ENCODE measurements at regions not wholly inside any gene's neighbourhood (a gene's known extent, or its start where the extent isn't known, plus 50 kb on each side); places are given as distances from the start of the nearest gene placed in this dataset.

GRCh38 chrX:42094218-42094617 lies 170.9 kb upstream of the CASK start:
- Mint-ChIP-seq H3K36me3 (no peaks in the 10 kb centered on the region), H3K27ac (peak overlapping the region in 2 of 3 donors; percentile 27 to 43), H3K27me3 (no peaks in the 10 kb centered on the region), H3K9me3 (no peaks in the 10 kb centered on the region), H3K4me1 (peaks cover 5 to 20% (median 14%) of the 10 kb centered on the region in 4 donors), H3K4me3 (peak overlapping the region in 3 of 4 donors; percentile 15 to 51 (median 42))
- DNase-seq (peak in 1 of 3 donors; percentile 18), ATAC-seq (ENCODE audit: low read depth in 2 of 2) (no peak)
- Histone ChIP-seq H3K4me3 (ENCODE audit: low read depth, low read length) (no peak overlapping the region), H3K36me3 (ENCODE audit: control insufficient read depth, insufficient read depth, low read length) (no peaks in the 10 kb centered on the region), H3K9me3 (ENCODE audit: control insufficient read depth in 2 of 2, low read length in 2 of 2) (no peaks in the 10 kb centered on the region), H3K27me3 (ENCODE audit: control insufficient read depth, insufficient read depth, low read length) (no peaks in the 10 kb centered on the region), H3K27ac (ENCODE audit: insufficient read depth, low read length, poor library complexity, severe bottlenecking) (no peak overlapping the region), H3K4me1 (ENCODE audit: control insufficient read depth, insufficient read depth, low read length, poor library complexity, severe bottlenecking) (peaks cover 4% of the 10 kb centered on the region)

- Histone ChIP-seq H3K27ac (ENCODE audit: insufficient read depth, low read length, poor library complexity, severe bottlenecking) (no peak overlapping the region), H3K36me3 (ENCODE audit: control insufficient read depth, insufficient read depth, low read length) (no peaks in the 10 kb centered on the region), H3K9me3 (ENCODE audit: control insufficient read depth in 2 of 2, low read length in 2 of 2) (no peaks in the 10 kb centered on the region), H3K27me3 (ENCODE audit: control insufficient read depth, insufficient read depth, low read length) (no peaks in the 10 kb centered on the region), H3K4me3 (ENCODE audit: low read depth, low read length) (peak overlapping the region; percentile 19), H3K4me1 (ENCODE audit: control insufficient read depth, insufficient read depth, low read length, poor library complexity, severe bottlenecking) (peaks cover 4% of the 10 kb centered on the region)
- H3K9me3 Mint-ChIP-seq, result no peaks in the 10 kb centered on the region
- peaks cover 5 to 20% (median 14%) of the 10 kb centered on the region in 4 donors for H3K4me1 Mint-ChIP-seq
- H3K27ac Mint-ChIP-seq, result peak overlapping the region in 1 of 3 donors; percentile 27
- H3K36me3 Mint-ChIP-seq, result no peaks in the 10 kb centered on the region
- ATAC-seq (ENCODE audit: low read depth in 2 of 2) (no peak), DNase-seq (peak in 1 of 3 donors; percentile 58)
- no peaks in the 10 kb centered on the region for H3K27me3 Mint-ChIP-seq
- H3K4me3 Mint-ChIP-seq, result peak overlapping the region in 3 of 4 donors; percentile 15 to 51 (median 42)
Measured at GRCh38 chrX:42093756-42094155, 170.4 kb upstream of the CASK start.

GRCh38 chrX:42090395-42090794 lies 167.0 kb upstream of the CASK start:
- H3K4me1 ChIP-seq (ENCODE audit: control insufficient read depth, insufficient read depth, low read length, poor library complexity, severe bottlenecking), result peaks cover 4% of the 10 kb centered on the region
- no peak for ATAC-seq (ENCODE audit: low read depth in 2 of 2)
- Mint-ChIP-seq H3K27ac (peak overlapping the region in 2 of 3 donors; percentile 4 to 10), H3K27me3 (no peaks in the 10 kb centered on the region), H3K4me1 (peaks cover 8 to 20% (median 14%) of the 10 kb centered on the region in 4 donors), H3K36me3 (no peaks in the 10 kb centered on the region), H3K9me3 (no peaks in the 10 kb centered on the region), H3K4me3 (no peak overlapping the region)
- no peak overlapping the region for H3K27ac ChIP-seq (ENCODE audit: insufficient read depth, low read length, poor library complexity, severe bottlenecking)
- peak in 1 of 3 donors; percentile 20 for DNase-seq
- H3K9me3 ChIP-seq (ENCODE audit: control insufficient read depth in 2 of 2, low read length in 2 of 2), result no peaks in the 10 kb centered on the region
- H3K36me3 ChIP-seq (ENCODE audit: control insufficient read depth, insufficient read depth, low read length), result no peaks in the 10 kb centered on the region
- no peaks in the 10 kb centered on the region for H3K27me3 ChIP-seq (ENCODE audit: control insufficient read depth, insufficient read depth, low read length)
- no peak overlapping the region for H3K4me3 ChIP-seq (ENCODE audit: low read depth, low read length)

GRCh38 chrX:42089031-42089430 lies 165.7 kb upstream of the CASK start:
- Mint-ChIP-seq H3K27ac (no peak overlapping the region), H3K4me1 (peaks cover 8 to 20% (median 10%) of the 10 kb centered on the region in 4 donors), H3K36me3 (no peaks in the 10 kb centered on the region), H3K9me3 (no peaks in the 10 kb centered on the region), H3K27me3 (no peaks in the 10 kb centered on the region), H3K4me3 (no peak overlapping the region)
- no peak for ATAC-seq (ENCODE audit: low read depth in 2 of 2)
- H3K9me3 ChIP-seq (ENCODE audit: control insufficient read depth in 2 of 2, low read length in 2 of 2), result no peaks in the 10 kb centered on the region
- DNase-seq, result no peak
- H3K27ac ChIP-seq (ENCODE audit: insufficient read depth, low read length, poor library complexity, severe bottlenecking), result no peak overlapping the region
- H3K36me3 ChIP-seq (ENCODE audit: control insufficient read depth, insufficient read depth, low read length), result no peaks in the 10 kb centered on the region
- H3K4me1 ChIP-seq (ENCODE audit: control insufficient read depth, insufficient read depth, low read length, poor library complexity, severe bottlenecking), result peaks cover 4% of the 10 kb centered on the region
- no peak overlapping the region for H3K4me3 ChIP-seq (ENCODE audit: low read depth, low read length)
- H3K27me3 ChIP-seq (ENCODE audit: control insufficient read depth, insufficient read depth, low read length), result no peaks in the 10 kb centered on the region

- ATAC-seq (ENCODE audit: low read depth in 2 of 2) (no peak), DNase-seq (peak in 1 of 3 donors; percentile 29)
- Mint-ChIP-seq H3K4me3 (no peak overlapping the region), H3K27me3 (no peaks in the 10 kb centered on the region), H3K27ac (no peak overlapping the region), H3K36me3 (no peaks in the 10 kb centered on the region), H3K4me1 (peaks cover 8 to 16% (median 8%) of the 10 kb centered on the region in 4 donors), H3K9me3 (no peaks in the 10 kb centered on the region)
- Histone ChIP-seq H3K27me3 (ENCODE audit: control insufficient read depth, insufficient read depth, low read length) (no peaks in the 10 kb centered on the region), H3K4me3 (ENCODE audit: low read depth, low read length) (no peak overlapping the region), H3K36me3 (ENCODE audit: control insufficient read depth, insufficient read depth, low read length) (no peaks in the 10 kb centered on the region), H3K9me3 (ENCODE audit: control insufficient read depth in 2 of 2, low read length in 2 of 2) (no peaks in the 10 kb centered on the region), H3K27ac (ENCODE audit: insufficient read depth, low read length, poor library complexity, severe bottlenecking) (no peak overlapping the region), H3K4me1 (ENCODE audit: control insufficient read depth, insufficient read depth, low read length, poor library complexity, severe bottlenecking) (no peaks in the 10 kb centered on the region)
Measured at GRCh38 chrX:42087960-42088359, 164.6 kb upstream of the CASK start.

- no peaks in the 10 kb centered on the region for H3K4me1 ChIP-seq (ENCODE audit: control insufficient read depth, insufficient read depth, low read length, poor library complexity, severe bottlenecking)
- no peak overlapping the region for H3K27ac ChIP-seq (ENCODE audit: insufficient read depth, low read length, poor library complexity, severe bottlenecking)
- Mint-ChIP-seq H3K27ac (no peak overlapping the region), H3K9me3 (no peaks in the 10 kb centered on the region), H3K4me1 (peaks cover 5 to 13% (median 8%) of the 10 kb centered on the region in 4 donors), H3K36me3 (no peaks in the 10 kb centered on the region), H3K4me3 (no peak overlapping the region), H3K27me3 (no peaks in the 10 kb centered on the region)
- no peak overlapping the region for H3K4me3 ChIP-seq (ENCODE audit: low read depth, low read length)
- DNase-seq (no peak), ATAC-seq (ENCODE audit: low read depth in 2 of 2) (no peak)
- H3K9me3 ChIP-seq (ENCODE audit: control insufficient read depth in 2 of 2, low read length in 2 of 2), result no peaks in the 10 kb centered on the region
- H3K27me3 ChIP-seq (ENCODE audit: control insufficient read depth, insufficient read depth, low read length), result no peaks in the 10 kb centered on the region
- H3K36me3 ChIP-seq (ENCODE audit: control insufficient read depth, insufficient read depth, low read length), result no peaks in the 10 kb centered on the region
Measured at GRCh38 chrX:42085836-42086235, 162.5 kb upstream of the CASK start.

GRCh38 chrX:42079968-42080367 lies 156.6 kb upstream of the CASK start:
- DNase-seq (no peak), ATAC-seq (ENCODE audit: low read depth in 2 of 2) (no peak)
- Mint-ChIP-seq H3K27ac (no peak overlapping the region), H3K9me3 (peaks cover 0 to 4% (median 0%) of the 10 kb centered on the region in 7 donors), H3K4me3 (no peak overlapping the region), H3K27me3 (no peaks in the 10 kb centered on the region), H3K4me1 (peaks cover 0 to 6% (median 4%) of the 10 kb centered on the region in 4 donors), H3K36me3 (no peaks in the 10 kb centered on the region)
- H3K27ac ChIP-seq (ENCODE audit: insufficient read depth, low read length, poor library complexity, severe bottlenecking), result no peak overlapping the region
- no peaks in the 10 kb centered on the region for H3K36me3 ChIP-seq (ENCODE audit: control insufficient read depth, insufficient read depth, low read length)
- peaks cover 2% of the 10 kb centered on the region for H3K4me1 ChIP-seq (ENCODE audit: control insufficient read depth, insufficient read depth, low read length, poor library complexity, severe bottlenecking)
- H3K4me3 ChIP-seq (ENCODE audit: low read depth, low read length), result no peak overlapping the region
- H3K27me3 ChIP-seq (ENCODE audit: control insufficient read depth, insufficient read depth, low read length), result no peaks in the 10 kb centered on the region
- no peaks in the 10 kb centered on the region for H3K9me3 ChIP-seq (ENCODE audit: control insufficient read depth in 2 of 2, low read length in 2 of 2)

GRCh38 chrX:42077675-42078074 lies 154.3 kb upstream of the CASK start:
- Histone ChIP-seq H3K27me3 (ENCODE audit: control insufficient read depth, insufficient read depth, low read length) (no peaks in the 10 kb centered on the region), H3K4me3 (ENCODE audit: low read depth, low read length) (no peak overlapping the region), H3K36me3 (ENCODE audit: control insufficient read depth, insufficient read depth, low read length) (no peaks in the 10 kb centered on the region), H3K4me1 (ENCODE audit: control insufficient read depth, insufficient read depth, low read length, poor library complexity, severe bottlenecking) (peaks cover 5% of the 10 kb centered on the region), H3K9me3 (ENCODE audit: control insufficient read depth in 2 of 2, low read length in 2 of 2) (no peaks in the 10 kb centered on the region), H3K27ac (ENCODE audit: insufficient read depth, low read length, poor library complexity, severe bottlenecking) (no peak overlapping the region)
- no peak for DNase-seq
- Mint-ChIP-seq H3K9me3 (peaks cover 0 to 7% (median 0%) of the 10 kb centered on the region in 7 donors), H3K4me3 (no peak overlapping the region), H3K36me3 (no peaks in the 10 kb centered on the region), H3K27ac (no peak overlapping the region), H3K27me3 (no peaks in the 10 kb centered on the region), H3K4me1 (peaks cover 0 to 9% (median 6%) of the 10 kb centered on the region in 4 donors)
- ATAC-seq (ENCODE audit: low read depth in 2 of 2), result no peak

All from CD4-positive, CD25-positive, alpha-beta regulatory T cell (primary cell).